NCI-H524 treated with DMSO at 0.1 percent for 48 hours (cell line): ENCODE measurements at regions not wholly inside any gene's neighbourhood (a gene's known extent, or its start where the extent isn't known, plus 50 kb on each side); places are given as distances from the start of the nearest gene placed in this dataset.

Source experiments
- DNase-seq: peaks from one replicate; lab custom pipeline; 2025; lab: John Stamatoyannopoulos, UW

- no peak for DNase-seq
Observed at GRCh38 chr12:47560415-47560814, 145.4 kb downstream of the RPAP3 start.

GRCh38 chr12:47558625-47559345, 147.0 kb downstream of the RPAP3 start:
- no peak for DNase-seq

GRCh38 chr12:47557386-47557785, 148.4 kb downstream of the RPAP3 start:
- DNase-seq = no peak

- no peak for DNase-seq
Observed at GRCh38 chr12:47556261-47557030, 149.4 kb downstream of the RPAP3 start.

- DNase-seq = no peak
Observed at GRCh38 chr12:47554046-47554653, 151.7 kb downstream of the RPAP3 start.

GRCh38 chr12:47553266-47553665, 152.6 kb downstream of the RPAP3 start:
- DNase-seq = no peak

- DNase-seq = no peak
Observed at GRCh38 chr12:47551426-47551851, 154.4 kb downstream of the RPAP3 start.

GRCh38 chr12:47549258-47549657, 156.6 kb downstream of the RPAP3 start:
- no peak for DNase-seq

GRCh38 chr12:47548401-47548800, 157.4 kb downstream of the RPAP3 start:
- no peak for DNase-seq

GRCh38 chr12:47547077-47547476, 158.8 kb downstream of the RPAP3 start:
- DNase-seq = no peak

- DNase-seq = no peak
Observed at GRCh38 chr12:47545938-47546609, 159.8 kb downstream of the RPAP3 start.

GRCh38 chr12:47534695-47535094, 171.1 kb downstream of the RPAP3 start:
- DNase-seq = no peak

- DNase-seq = no peak
Observed at GRCh38 chr12:47530050-47530449, 175.8 kb downstream of the RPAP3 start.

- no peak for DNase-seq
Observed at GRCh38 chr12:47527816-47528215, 178.0 kb downstream of the RPAP3 start.

- DNase-seq = no peak
Observed at GRCh38 chr12:47520029-47520428, 185.8 kb downstream of the RPAP3 start.

- DNase-seq = no peak
Observed at GRCh38 chr12:47517122-47517521, 188.7 kb downstream of the RPAP3 start.

- no peak for DNase-seq
Observed at GRCh38 chr12:47509398-47509851, 196.4 kb downstream of the RPAP3 start.

- no peak for DNase-seq
Observed at GRCh38 chr12:47507221-47507620, 198.6 kb downstream of the RPAP3 start.

- DNase-seq = no peak
Observed at GRCh38 chr12:47504775-47505446, 200.9 kb downstream of the RPAP3 start.

GRCh38 chr12:47493801-47494200, 212.0 kb downstream of the RPAP3 start:
- DNase-seq = no peak

GRCh38 chr12:47491516-47492305, 214.1 kb downstream of the RPAP3 start:
- no peak for DNase-seq
